Neuronal stem cell (in vitro differentiated cells): ENCODE measurements at regions not wholly inside any gene's neighbourhood (a gene's known extent, or its start where the extent isn't known, plus 50 kb on each side); places are given as distances from the start of the nearest gene placed in this dataset.
A peak's percentile ranks its signal among the peaks of the same experiment; 100 is the strongest.

Experiments used
- DNase-seq: peaks from one replicate; pipeline ENCODE4 v3.0.0-alpha.2; 2013; ENCODE audit warnings: low spot score
- H2AFZ ChIP-seq: one replicate; pipeline ENCODE4 v1.6.1; 2013; ENCODE audit warnings: mild to moderate bottlenecking, low read length, inconsistent platforms
- H2AK5ac ChIP-seq: 2 replicates; pipeline ENCODE4 v1.6.1; 2013; ENCODE audit warnings: low read depth, mild to moderate bottlenecking, inconsistent platforms, low read length, moderate library complexity, mixed read lengths
- H2BK120ac ChIP-seq: 2 replicates; pipeline ENCODE4 v1.6.1; 2013; ENCODE audit warnings: low read depth, mild to moderate bottlenecking, inconsistent platforms, low read length, moderate library complexity, mixed read lengths
- H2BK12ac ChIP-seq: one replicate; pipeline ENCODE4 v1.6.1; 2013; ENCODE audit warnings: low read length, inconsistent platforms
- H2BK15ac ChIP-seq: 2 replicates; pipeline ENCODE4 v1.6.1; 2013; ENCODE audit warnings: mild to moderate bottlenecking, low read length, inconsistent platforms, mixed read lengths
- H2BK5ac ChIP-seq: one replicate; pipeline ENCODE4 v1.6.1; 2013; ENCODE audit warnings: inconsistent platforms, mild to moderate bottlenecking, low read length, moderate library complexity
- H3K14ac ChIP-seq: one replicate; pipeline ENCODE4 v1.6.1; 2013; ENCODE audit warnings: low read length, inconsistent platforms
- H3K18ac ChIP-seq: 2 replicates; pipeline ENCODE4 v1.6.1; 2013; ENCODE audit warnings: low read length, inconsistent platforms
- H3K23ac ChIP-seq: 2 replicates; pipeline ENCODE4 v1.6.1; 2013; ENCODE audit warnings: low read depth, mild to moderate bottlenecking, mixed read lengths, low read length, inconsistent platforms; ENCODE audit not compliant: poor library complexity
- H3K27ac ChIP-seq: replicated peaks from 3 replicates; pipeline ENCODE4 v1.5.1; 2013; ENCODE audit warnings: low read length, inconsistent platforms
- H3K27me3 ChIP-seq, 3 experiments: 2 replicates each; pipeline ENCODE4 v1.6.1; 2013; ENCODE audit warnings: low read length in 3 of 3, mild to moderate bottlenecking in 2 of 3, inconsistent platforms in 1 of 3, low read depth in 1 of 3, mixed read lengths in 1 of 3, moderate library complexity in 1 of 3; ENCODE audit not compliant: control insufficient read depth in 3 of 3, insufficient read depth in 3 of 3
- H3K36me3 ChIP-seq, 2 donors: replicated peaks in 1 of 2; 2 replicates each; pipeline ENCODE4 v1.6.1; 2013; ENCODE audit warnings: low read length in 2 of 2; ENCODE audit not compliant: control insufficient read depth in 2 of 2, insufficient read depth in 2 of 2
- H3K4ac ChIP-seq: 2 replicates; pipeline ENCODE4 v1.6.1; 2013; ENCODE audit warnings: inconsistent platforms, mild to moderate bottlenecking, low read length, moderate library complexity
- H3K4me1 ChIP-seq, 2 donors: 1 replicate in 1 of 2; 2 replicates in 1 of 2; pipeline ENCODE4 v1.6.1; 2013; ENCODE audit warnings: low read length in 2 of 2, low read depth in 1 of 2; ENCODE audit not compliant: control insufficient read depth in 2 of 2, insufficient read depth in 1 of 2
- H3K4me2 ChIP-seq: one replicate; pipeline ENCODE4 v1.6.1; 2013; ENCODE audit warnings: mild to moderate bottlenecking, low read length, inconsistent platforms; ENCODE audit not compliant: insufficient read depth, poor library complexity, severe bottlenecking
- H3K4me3 ChIP-seq, 2 donors: 2 replicates each; pipeline ENCODE4 v1.5.1; 2013; ENCODE audit warnings: low read length in 2 of 2, mild to moderate bottlenecking in 2 of 2, inconsistent platforms in 1 of 2, moderate library complexity in 1 of 2
- H3K79me1 ChIP-seq: one replicate; pipeline ENCODE4 v1.6.1; 2013; ENCODE audit warnings: low read depth, mild to moderate bottlenecking, inconsistent platforms, low read length, moderate library complexity
- H3K9ac ChIP-seq: one replicate; pipeline ENCODE4 v1.6.1; 2013; ENCODE audit warnings: mild to moderate bottlenecking, low read depth, low read length, inconsistent platforms; ENCODE audit not compliant: poor library complexity
- H3K9me3 ChIP-seq, 2 donors: replicated peaks in 1 of 2; 2 replicates each; pipeline versions ENCODE3 to v1.6.1; 2013; ENCODE audit warnings: low read length in 2 of 2, mild to moderate bottlenecking in 2 of 2, inconsistent platforms in 1 of 2, low read depth in 1 of 2, mixed read lengths in 1 of 2, moderate library complexity in 1 of 2; ENCODE audit not compliant: control insufficient read depth in 2 of 2, insufficient read depth in 1 of 2
- H4K8ac ChIP-seq: one replicate; pipeline ENCODE4 v1.6.1; 2013; ENCODE audit warnings: low read depth, mild to moderate bottlenecking, inconsistent platforms, low read length, moderate library complexity
- H4K91ac ChIP-seq: one replicate; pipeline ENCODE4 v1.6.1; 2013; ENCODE audit warnings: low read length, low read depth, mild to moderate bottlenecking, inconsistent platforms; ENCODE audit not compliant: poor library complexity
- WGBS, 2 donors: extraction: QIAGEN DNeasy Blood & Tissue Kit; methylation state at CpG; one replicate each; pipeline ENCODE4 v1.1.7; 2013; ENCODE audit warnings: missing lambda C conversion rate in 2 of 2, mixed read lengths in 1 of 2; ENCODE audit not compliant: insufficient read length in 2 of 2, insufficient replicate concordance in 1 of 2; ENCODE audit errors: extremely low coverage in 2 of 2; 5-methylcytosine and 5-hydroxymethylcytosine counted together

DNA sequence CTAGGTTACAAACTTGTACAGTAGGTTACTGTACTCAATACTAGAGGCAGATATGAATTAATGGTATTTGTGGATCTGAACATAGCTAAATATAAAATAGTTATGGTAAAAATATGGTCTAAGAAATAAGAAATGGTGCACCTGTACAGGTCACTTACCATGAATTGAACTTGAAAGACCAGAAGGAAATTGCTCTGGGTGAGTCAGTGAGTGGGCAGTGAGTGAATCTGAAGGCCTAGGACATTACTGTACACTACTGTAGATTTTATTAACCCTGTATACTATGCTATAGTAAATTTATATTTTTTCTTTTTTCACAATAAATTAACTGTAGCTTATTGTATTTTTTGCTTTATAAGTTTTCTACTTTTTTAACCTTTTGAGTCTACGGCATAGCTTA lies 1020.4 kb downstream of the CDH18 start:
- Histone ChIP-seq H3K23ac (no peak overlapping the region), H3K27ac (no peak overlapping the region), H3K4me2 (no peak overlapping the region), H3K36me3 (no peaks in the 10 kb centered on the region), H2BK5ac (no peak overlapping the region), H3K4me3 (no peak overlapping the region), H3K9me3 (no peaks in the 10 kb centered on the region), H3K4ac (no peak overlapping the region), H3K14ac (no peak overlapping the region), H2BK15ac (no peak overlapping the region), H3K18ac (no peak overlapping the region), H4K91ac (no peak overlapping the region), H3K27me3 (no peaks in the 10 kb centered on the region), H2BK12ac (no peak overlapping the region), H3K4me1 (peaks cover 0 to 1% of the 10 kb centered on the region in 2 donors), H3K79me1 (peaks cover 2% of the 10 kb centered on the region), H4K8ac (no peak overlapping the region), H2AFZ (no peak overlapping the region), H2AK5ac (no peak overlapping the region), H3K9ac (no peak overlapping the region), H2BK120ac (no peak overlapping the region)
- no CpG with 5 or more reads among the region's 1 CpG for WGBS, 2 donors
- no peak for DNase-seq

DNA sequence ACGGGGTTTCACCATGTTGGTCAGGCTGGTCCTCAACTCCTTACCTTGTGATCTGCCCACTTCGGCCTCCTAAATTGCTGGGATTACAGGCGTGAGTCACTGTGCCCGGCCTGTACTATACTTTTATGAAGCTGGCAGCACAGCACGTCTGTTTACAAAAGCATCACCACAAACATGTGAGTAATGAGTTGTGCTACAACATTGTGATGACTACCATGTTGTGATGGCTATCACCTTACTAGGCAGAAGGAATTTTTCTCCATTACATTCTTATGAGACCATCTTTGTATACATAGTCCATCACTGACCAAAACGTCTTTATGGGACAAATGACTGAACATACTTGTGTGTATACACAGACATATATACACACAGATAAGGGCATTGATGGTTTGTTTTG lies 1019.0 kb downstream of the CDH18 start:
- Histone ChIP-seq H3K9me3 (no peaks in the 10 kb centered on the region), H3K14ac (no peak overlapping the region), H3K4ac (no peak overlapping the region), H2AFZ (no peak overlapping the region), H3K18ac (no peak overlapping the region), H2BK120ac (no peak overlapping the region), H3K79me1 (peaks cover 2% of the 10 kb centered on the region), H3K27ac (no peak overlapping the region), H3K9ac (no peak overlapping the region), H3K36me3 (no peaks in the 10 kb centered on the region), H3K23ac (no peak overlapping the region), H2BK5ac (no peak overlapping the region), H3K4me2 (no peak overlapping the region), H2AK5ac (no peak overlapping the region), H4K91ac (no peak overlapping the region), H3K4me1 (peaks cover 0 to 1% of the 10 kb centered on the region in 2 donors), H2BK15ac (no peak overlapping the region), H3K4me3 (no peak overlapping the region), H2BK12ac (no peak overlapping the region), H4K8ac (no peak overlapping the region), H3K27me3 (no peaks in the 10 kb centered on the region)
- DNase-seq = no peak
- no CpG with 5 or more reads among the region's 6 CpGs for WGBS, 2 donors

DNA sequence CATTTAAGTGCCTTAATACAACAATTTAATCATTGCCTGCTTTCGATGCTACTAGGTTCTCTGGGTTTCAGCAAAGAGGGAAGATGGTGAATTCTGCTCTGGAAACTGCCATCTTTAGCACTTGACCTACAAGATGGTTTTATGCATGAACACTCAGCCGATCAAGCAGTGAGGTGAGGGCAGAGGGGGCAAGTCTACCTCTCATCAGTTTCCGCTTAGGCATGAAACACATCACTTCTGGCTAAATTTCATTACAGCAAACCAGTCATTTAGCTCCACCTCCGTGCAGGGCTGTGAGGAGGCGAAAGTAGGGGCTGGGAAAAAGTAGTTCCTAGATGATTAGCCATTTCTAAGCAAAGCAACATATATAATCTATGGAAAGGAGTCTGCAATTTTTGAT lies 1018.0 kb downstream of the CDH18 start:
- Histone ChIP-seq H3K14ac (no peak overlapping the region), H2AFZ (peak overlapping the region; percentile 8), H3K9me3 (no peaks in the 10 kb centered on the region), H3K4me2 (no peak overlapping the region), H3K4ac (no peak overlapping the region), H3K4me3 (no peak overlapping the region), H3K36me3 (no peaks in the 10 kb centered on the region), H2AK5ac (no peak overlapping the region), H3K4me1 (peaks cover 0 to 1% of the 10 kb centered on the region in 2 donors), H4K8ac (no peak overlapping the region), H3K9ac (no peak overlapping the region), H3K18ac (no peak overlapping the region), H4K91ac (no peak overlapping the region), H3K23ac (no peak overlapping the region), H2BK5ac (no peak overlapping the region), H2BK120ac (no peak overlapping the region), H3K79me1 (peaks cover 2% of the 10 kb centered on the region), H2BK12ac (no peak overlapping the region), H3K27me3 (no peaks in the 10 kb centered on the region), H3K27ac (no peak overlapping the region), H2BK15ac (no peak overlapping the region)
- no CpG with 5 or more reads among the region's 5 CpGs for WGBS, 2 donors
- no peak for DNase-seq

DNA sequence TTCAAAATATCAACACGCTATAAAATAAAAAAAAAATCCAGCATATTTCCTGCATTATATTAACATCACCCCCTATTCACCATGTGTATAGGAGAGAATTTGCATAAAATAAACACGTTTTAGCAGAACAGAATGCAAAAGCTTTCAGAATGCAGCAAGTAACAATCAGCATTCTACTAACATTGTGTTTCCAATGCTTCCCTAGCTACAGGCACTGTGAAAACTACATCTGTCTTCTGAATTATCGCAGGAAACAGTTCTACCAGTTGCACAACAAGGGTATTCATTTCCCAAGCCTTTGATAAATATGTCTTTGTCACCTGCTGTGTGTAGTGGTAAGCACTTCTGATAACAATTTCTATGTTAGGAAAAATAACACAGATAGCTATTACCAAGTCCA lies 1015.8 kb downstream of the CDH18 start:
- Histone ChIP-seq H2AFZ (no peak overlapping the region), H2BK12ac (no peak overlapping the region), H3K36me3 (no peaks in the 10 kb centered on the region), H3K4me1 (peaks cover 0 to 1% of the 10 kb centered on the region in 2 donors), H2BK120ac (no peak overlapping the region), H3K79me1 (peaks cover 2% of the 10 kb centered on the region), H4K8ac (no peak overlapping the region), H3K23ac (no peak overlapping the region), H3K14ac (no peak overlapping the region), H3K27me3 (no peaks in the 10 kb centered on the region), H3K18ac (no peak overlapping the region), H3K4ac (no peak overlapping the region), H2AK5ac (no peak overlapping the region), H3K9me3 (no peaks in the 10 kb centered on the region), H3K27ac (no peak overlapping the region), H3K9ac (no peak overlapping the region), H3K4me3 (no peak overlapping the region), H4K91ac (no peak overlapping the region), H3K4me2 (no peak overlapping the region), H2BK5ac (no peak overlapping the region), H2BK15ac (no peak overlapping the region)
- no CpG with 5 or more reads among the region's 3 CpGs for WGBS, 2 donors
- DNase-seq = no peak
